ENCODE measurements at regions not wholly inside any gene's neighbourhood (a gene's known extent, or its start where the extent isn't known, plus 50 kb on each side); places are given as distances from the start of the nearest gene placed in this dataset.

DNA sequence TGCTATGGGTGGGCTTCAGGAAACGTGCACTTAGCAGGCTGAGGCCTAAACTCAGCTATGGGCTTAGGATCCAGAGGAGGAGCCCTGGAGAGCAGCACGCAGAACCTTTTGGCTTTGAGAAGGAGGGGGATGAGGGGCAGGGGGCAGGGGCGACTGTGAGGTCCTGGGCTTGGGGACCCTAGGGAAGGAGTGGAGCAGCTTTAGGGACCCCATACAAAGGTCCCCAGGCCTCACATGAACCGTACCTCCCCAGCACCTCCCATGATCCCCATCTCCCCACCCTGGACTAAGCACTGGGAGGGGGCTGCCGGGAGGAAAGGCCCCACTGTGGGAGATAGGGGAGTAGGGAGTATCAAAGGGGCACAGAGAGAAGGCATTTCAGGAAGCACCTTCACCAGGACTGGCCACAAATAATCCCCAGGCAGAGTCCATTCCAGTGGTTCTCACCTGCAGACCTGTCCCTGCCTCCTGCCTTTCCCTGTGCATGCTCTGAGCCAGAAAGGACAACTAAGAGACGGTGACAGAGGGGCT lies 62.0 kb upstream of the KLF13 start:
- DNase-seq = no peak

DNA sequence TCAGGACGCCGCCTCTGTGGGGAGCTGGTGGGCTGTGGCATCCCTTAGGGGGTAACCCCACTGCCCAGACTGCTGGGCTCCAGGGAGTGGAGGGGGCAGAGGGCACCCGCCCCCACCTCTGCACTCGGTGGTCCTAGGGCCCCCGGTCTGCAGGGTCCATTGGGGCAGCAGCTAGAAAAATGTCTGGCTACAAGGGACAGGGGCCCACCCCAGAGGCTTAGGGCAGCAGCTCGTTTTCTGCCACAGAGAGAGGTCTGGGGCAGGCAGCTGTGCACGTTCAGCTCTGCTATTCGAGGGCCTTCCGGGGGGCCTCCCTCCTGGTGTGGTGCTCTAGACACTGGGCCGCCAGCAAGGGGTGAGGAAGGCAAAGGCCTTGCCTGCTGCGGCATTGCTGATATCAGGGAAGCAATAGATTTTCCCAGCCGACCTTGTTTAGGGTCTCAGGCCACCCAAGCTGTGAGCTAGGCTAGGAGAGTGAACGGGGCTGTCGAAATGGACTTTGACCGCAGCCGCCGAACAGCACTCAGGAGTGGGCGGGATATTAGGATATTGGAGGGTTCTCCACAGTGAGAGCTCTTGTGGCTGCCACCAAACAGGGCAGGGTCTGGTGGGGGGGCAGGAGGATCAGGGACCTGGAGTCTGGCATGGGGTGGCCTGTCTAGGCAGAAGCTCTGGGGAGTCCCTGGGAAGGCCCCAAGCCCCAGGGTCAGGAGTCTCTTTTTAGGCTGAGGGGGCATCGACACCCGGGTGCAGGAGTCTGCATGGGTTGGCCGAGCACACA lies 61.4 kb upstream of the KLF13 start:
- DNase-seq = no peak

DNA sequence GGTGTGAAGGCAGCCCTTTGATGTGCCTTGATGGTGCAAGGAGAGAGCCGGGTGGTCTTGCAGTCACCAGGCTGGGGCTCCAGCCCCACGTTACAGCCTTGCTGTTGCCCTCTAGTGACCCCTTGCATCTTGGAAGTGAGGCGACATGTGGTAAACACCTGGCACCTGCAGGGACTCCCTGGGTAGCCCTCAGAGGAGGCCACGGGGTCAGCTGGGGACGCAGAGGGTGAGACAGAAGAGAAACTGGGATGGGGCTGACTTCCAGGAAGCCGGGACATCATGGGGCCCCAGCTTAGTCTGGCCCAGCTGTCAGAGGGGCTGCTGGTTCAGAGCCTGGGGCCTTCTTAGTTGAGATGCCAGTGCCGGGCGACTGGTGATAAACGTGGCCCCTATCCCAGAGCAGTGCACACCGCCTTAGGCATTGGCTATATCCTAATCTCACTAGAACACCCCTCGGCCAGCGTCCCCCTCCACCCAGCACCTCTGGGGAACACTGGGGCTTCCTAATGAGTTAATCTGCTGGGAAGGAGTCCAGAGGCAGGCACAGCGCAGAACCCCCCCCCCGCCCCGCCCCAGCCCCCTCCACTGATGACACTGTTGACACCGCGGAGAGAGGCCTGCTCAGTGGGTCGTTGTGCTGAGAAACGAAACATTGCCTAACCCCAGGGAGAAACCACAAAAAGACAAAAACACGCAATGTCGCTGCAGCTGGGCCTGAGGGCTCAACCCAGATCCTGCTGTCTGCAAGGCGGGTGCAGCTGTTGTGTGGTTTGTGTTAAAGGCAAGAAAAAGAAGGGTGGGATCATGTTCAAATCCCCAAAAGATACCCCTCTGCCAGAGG lies 60.5 kb upstream of the KLF13 start:
- no peak for DNase-seq

DNA sequence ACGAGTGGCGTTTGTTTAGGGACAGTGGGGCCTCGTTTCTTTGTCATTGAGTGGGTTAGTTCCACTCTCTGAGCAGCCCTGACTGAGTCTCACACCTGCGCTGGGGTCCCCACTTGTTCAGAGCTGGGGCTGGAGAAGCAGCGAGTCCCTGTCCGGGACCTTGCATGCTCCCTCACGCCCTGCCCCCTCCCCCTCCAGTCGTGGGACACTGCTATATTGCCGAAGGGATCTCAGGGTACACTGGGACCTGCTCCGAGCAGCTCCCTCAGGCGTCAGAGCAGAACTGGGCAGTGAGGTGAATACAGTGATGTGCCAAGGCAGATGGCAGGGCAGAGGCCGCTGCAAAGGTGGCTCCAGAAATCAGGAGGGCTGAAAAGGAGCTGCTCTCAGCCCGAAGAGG lies 59.9 kb upstream of the KLF13 start:
- no peak for DNase-seq

DNA sequence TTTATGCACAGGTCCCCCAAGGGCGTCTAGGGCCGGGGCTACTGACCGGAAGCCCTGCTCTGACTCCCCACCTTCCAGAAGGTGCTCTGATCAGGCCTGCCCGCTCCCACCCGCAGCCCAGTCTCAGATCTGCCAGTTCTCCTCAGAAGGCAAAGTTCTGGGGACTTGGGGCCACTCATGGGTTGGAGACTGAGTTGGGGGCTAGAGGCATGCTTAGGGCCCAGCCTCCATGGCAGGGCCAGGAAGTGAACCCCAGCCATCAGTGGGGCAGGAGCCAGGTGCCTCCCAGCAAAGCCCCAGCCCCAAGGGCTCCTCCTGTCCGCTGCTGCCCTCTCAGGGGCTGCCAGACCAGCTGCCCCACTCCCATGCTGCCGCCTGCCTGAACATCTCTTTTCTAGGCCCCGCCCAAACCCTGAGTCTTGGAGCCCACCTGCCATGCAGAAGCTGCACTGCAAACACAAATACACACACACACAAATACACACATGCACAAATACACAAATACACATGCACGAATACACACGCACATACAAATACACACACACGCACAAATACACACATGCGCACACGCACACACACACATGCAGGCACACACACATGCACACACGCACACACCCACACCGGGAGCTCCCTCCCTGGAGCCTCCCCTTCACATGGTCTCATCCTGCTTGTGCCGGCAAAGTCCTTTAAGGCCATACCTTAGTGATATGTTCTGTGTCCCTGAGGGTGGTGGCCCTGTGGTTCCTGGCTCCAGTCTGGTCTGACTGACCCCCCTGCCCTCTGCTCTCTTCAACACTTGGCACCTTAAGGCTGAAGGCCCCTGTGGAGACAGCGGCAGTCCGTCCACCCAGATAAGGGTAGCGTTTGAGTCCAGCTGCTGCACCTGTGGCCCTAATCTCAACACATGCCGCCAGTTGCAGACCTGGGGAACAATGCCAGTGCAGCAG lies 59.2 kb upstream of the KLF13 start:
- DNase-seq = no peak

DNA sequence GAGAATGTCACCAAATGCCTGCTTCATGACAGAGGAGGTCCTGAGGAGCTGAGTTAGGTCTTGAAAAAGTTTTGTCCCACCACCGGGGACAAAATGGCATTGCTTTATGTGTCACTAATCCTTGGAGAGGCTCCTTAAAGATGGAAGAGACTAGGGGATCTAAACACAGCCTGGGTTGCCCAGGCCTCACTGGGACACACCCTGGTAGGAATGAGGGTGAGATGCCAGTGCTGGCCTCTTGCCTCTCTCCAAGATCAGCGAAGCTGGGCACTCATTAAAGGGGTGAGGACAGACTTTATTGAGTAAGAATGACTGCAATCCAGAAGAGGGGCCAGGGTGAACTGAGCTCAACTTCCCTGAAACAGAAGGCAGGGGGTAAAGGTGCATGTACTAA lies 58.5 kb upstream of the KLF13 start:
- DNase-seq = no peak

DNA sequence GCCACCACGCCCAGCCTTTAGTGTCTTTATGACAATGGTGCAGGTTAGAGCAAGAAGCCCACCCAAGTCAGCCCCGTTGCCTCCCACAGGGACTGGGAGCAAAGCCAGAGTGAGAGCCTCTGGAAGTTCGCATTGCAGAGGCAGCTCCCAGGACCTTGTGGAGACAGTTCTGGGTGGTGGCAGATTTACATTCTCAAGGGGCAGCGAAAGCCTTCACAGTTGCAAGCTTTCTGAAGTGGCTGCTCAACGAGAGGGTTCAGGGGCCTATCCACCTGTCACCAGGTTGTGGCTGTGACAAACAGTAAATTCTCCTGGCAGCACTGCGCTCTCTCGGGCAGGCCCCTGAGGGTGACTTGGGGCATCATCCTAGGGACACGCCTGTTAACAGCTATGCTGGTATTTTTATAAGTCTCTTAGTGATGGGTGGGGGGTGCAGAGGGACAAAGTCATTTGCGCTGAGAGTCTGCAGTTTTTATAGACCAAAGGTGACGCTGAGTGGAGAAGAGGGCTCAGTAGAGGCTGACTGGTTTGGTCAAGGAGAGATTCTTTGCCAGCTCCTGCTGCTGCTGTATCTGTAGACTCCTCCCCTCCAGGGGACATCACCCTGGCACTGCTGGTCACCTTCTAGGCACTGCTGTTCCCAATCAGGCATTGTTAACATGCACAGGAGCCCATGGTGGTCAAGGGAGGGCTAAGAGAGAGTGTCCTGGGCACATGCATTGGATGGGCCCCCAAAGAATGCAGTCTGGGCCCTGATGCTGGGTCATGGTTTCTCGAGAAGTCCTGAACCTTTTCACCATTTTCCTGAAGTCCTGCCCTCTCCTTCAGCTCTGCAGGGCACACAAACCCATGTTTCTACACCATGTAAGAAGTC lies 57.5 kb upstream of the KLF13 start:
- DNase-seq = no peak

DNA sequence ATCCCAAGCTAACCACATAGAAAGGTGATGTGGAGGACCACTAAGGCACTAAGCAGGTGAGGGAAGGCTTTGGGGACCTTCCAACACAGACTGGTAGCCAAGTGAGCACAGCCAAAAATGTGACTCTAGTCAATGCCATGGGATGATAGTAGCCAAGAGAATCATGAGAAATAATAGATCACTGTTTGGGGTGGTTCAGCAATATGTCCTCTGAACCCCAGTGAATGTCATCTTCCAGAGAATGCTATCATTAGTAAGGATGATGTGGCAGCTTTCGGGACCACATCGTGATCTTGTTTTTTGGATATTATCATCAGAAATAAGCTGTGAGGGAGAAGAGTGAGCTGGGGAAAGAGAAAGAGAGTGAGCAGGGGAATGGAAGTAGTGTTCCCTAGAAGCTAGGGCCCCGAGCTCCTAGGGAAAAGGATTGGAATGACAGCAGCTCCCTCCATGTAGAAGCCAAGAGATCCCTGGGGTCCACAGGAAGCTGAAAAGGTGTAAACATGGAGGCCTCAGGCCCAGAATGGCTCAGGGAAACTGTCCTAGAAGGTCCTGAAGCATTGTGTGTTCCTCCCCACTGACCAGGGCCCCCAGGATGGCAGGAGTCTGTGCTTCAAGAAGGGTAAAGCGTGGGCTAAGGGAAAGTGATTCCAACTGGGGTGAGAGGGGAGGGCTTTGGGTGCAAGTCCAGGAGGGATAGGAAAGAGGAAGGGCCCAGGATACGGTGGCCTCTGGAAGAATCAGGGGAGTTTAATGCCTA lies 56.6 kb upstream of the KLF13 start:
- DNase-seq = no peak

DNA sequence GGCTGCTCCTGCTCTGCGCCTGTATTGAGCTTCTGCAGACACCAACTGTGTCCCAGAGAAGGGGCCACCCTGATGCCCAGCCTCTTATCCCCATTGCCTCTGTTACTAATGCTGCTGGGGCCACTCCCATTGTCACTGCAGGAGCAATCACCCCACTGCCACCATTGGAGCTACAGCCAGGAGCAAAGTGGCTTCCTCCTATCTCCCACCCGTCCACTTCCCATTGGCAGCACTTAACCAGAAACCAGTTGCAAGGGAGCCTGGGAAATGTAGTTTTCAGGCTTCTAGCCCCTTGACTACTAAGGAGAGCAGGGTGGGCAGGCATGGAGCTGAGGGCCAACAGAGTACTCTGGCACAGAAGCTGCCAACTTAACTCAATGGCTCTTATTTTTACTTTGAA lies 55.9 kb upstream of the KLF13 start:
- no peak for DNase-seq

DNA sequence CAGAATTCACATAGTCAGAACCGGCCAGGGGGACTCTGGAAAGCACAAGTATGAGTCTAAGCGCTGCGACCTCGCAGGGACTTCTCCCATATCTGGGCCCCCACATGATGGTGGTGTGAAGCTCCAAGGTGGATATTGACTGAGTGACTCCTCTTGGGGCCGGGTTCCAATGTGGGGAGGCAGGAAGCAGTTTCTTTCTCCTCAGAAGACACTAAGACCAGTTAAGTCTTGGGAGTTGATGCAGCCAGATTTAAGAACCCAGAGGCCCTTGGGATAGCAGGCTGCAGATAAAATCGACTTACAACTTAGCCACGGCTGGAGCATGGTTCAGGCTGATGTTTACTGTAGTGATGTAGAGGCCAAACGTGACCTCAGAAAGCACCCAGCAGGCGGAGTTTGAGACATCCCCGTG lies 55.4 kb upstream of the KLF13 start:
- no peak for DNase-seq

DNA sequence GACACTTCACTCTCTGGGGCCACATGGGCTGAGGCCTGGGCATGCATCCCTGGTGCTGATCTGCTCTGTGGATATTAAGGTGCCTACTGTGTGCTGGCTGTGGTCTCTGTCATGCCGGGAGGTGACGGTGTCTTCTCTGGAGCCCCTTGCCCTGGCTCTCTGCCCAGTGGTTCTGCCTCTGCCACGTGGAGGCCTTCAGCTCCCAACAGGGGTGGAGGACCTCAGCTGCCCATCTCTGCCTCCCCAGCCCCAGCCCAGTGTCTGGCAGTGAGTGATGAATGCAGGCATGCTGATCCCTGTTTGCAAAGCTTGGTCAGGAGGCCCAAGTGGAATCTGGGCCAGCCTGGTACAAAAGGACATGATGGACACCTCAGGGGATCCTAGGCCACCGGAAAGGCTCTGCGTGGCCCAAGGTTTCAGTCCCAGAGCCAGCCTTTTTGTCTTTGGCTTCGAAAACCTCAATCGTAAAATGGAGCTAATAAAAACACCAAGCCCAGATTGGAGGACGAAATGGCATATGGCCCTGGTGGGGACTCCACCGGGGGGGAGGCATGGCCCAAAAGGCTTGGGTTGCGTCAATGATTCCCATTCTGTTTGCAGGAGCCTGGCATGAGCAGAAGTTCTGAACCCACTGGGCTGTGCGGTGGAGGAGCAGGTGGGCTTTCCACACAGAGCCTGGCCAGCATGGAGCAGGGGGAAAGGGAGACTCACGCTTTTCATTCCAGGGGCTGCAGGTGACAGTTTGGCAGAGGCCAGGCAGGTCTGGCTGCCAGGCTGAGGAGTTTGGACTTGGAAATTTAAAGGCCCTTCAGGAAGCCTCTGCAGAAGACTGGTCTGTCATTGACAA lies 54.7 kb upstream of the KLF13 start:
- DNase-seq = no peak

DNA sequence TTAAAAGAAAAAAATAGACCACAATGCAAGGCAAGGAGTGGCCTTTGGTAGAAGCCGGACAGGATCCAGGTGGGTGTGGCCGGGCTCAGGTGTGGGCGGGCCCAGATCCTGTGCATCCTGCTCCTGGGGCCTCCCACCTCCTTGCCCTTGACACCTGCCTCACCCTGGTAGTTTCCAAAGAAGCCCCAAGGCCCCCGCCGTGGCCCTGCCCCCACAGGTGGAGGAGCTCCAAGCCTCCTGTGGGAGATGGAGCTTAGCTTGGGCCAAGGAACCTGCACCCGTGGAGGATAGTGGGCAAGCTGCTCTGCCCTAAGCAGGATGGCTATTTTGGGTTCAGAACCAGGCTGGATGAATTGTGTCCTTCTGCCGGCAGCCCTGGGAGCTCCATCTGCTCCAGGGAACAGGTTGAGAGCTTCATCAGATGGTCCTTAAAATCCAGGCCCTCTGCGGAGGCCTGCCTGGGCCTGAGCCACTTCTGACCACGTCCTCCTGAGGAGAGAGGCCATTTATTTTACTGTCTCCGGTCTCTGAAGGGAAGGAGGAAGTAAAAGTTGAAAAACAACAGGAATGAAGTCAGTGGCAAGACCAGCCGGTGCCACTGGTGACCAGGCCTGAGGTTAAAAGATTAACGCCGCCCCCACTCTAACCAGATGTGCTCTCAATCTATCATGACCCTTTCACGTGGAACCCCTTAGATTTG lies 53.9 kb upstream of the KLF13 start:
- no peak for DNase-seq

DNA sequence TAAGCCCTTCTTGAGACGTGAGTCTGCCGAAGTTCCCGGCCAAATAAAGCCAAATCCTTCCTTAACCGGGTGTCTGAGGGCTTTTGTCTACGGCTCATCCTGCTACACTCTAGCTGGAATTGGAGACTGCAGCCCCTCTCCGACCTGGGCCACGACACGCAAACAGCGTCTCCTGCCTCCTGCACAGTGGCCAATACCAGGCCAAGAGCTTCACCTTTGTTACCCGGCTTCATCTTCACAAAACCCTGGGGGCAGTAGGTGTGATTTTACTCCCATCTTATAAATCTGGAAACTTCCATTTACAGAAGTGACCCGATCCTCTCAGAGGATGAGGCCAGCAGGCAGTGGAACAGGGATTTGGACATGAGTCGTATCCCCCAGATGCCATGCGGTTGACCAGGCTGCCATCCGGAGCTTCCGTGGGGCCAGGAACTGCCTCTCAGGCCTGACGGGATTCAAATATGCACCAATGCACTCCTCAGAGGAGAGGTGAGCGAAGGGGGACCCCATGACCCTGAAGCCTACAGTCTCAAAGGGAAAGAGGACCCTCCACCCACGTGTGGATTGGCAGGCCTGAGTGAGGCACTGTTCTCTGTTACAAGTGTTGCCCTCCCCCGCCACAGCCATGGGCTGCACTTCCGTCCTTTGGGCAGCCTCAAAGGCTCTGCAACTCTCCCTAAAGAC lies 53.2 kb upstream of the KLF13 start:
- DNase-seq = no peak

DNA sequence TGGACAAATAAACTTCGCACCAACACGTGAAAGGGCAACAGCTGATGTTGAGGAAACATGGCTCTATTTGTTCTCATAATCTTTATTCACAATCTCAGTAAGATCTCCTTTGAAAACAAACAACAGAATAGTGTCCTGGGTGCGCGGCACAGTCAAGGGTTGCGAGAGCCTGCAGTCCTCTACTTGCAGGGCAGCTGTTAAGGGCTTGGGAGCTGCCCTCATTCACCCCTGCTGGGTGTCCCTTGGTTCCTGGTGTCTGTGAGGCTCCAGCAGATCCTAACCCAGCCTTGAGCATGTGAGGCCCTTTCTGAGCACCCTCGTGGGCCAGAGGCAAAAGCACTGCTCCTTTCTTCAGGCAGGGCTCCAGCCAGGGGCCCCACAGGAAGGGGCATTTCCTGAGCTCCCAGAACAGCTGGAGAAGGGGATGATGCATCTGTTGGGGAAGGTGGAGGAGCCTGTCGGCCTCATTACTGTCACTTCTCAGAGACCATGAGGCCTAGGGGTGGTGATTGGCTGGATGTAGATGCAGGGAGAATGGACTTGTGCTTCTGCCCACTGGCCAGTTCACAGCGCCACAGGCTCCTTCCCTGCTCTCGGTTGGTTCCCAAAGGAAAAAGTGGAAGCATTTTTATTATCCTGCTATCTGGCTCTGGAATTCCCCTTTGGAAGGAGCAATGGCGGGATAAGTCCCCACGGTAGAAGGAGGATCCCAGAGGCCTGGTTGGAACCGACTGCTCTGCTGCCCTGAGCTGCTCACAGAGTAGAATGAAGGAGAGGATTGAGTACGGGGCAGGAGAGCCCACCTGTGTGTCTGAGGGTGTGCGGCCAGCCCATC lies 51.9 kb upstream of the KLF13 start:
- DNase-seq = no peak

DNA sequence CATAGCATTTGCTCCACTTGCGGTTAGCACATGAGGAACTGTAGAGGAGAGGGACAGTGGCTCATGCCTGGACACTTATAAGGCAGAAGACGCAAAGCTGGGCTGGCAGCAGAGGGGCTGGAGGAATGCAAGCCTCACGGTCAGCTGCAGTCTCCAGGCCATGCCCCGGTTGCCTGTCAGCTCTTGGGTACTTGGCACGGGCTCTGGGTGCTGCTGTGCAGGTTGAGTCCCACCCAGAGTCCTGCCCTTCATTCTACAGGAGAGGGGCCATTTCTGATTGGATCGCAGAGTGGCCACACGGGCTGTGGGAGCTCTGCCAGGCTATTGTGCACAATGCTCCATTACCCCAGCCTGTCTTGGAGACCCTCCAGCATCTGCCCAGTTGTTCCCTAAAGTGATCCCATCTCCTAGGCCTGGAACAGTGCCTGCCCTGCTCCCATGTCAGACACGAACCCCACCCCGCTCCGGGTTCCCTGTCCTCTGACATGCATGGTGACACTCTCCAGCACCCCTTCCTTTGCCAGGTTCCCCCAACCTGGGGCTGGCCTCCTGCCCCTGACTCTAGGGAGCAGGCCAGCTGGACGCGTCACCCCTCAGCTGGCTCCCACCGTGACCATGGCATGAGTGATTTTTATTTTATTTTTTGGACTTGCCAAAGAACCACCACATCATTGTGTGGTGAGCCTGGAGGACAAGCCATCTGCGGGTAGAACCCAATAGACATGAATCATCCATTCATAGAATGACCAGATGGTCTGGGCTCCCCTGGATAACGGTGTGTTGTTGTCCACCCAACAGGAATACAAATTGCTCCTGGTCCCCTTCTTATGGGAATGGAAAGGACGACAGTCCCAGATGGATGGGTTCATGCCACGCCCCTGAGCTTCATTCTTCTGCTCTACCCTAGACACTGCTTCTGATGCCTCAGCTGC lies 51.0 kb upstream of the KLF13 start:
- no peak for DNase-seq

DNA sequence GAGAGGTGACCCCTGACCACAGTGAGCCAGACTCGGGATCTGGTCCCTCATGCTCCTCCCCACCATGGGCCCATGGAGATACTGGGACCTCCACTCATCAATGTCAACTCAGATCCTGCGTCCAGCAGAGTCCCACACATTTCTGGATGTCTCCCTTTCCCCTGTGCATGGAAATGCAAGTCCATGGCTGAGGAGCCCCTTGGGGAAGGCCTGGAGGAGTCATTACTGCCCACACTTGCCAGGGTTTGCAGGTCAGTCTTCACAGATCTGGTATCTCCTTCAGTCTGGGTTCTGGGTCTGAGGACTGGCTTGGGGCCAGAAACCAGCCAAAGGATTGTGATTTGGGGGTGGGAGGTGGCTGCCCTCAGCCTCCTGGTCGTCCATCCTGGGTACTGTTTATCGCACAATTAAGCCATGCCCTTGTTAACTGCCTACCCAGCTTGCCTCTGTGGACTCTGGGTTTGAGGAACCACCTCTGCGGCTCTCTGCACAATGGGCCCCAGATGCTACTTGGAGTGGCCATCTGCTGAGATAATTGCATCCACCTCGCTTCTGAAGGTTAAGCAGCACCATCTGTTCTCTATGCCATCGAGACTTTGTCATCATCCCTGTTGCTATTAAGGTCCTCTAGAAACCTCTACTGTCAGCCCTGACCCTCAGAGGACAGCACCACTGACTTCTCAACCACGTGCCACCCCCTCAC lies 49.9 kb upstream of the KLF13 start:
- DNase-seq = peak; percentile 71

All from NCI-H1417 treated with DMSO at 0.1 percent for 48 hours (cell line).